Mammary epithelial cell (primary cell): ENCODE measurements at regions not wholly inside any gene's neighbourhood (a gene's known extent, or its start where the extent isn't known, plus 50 kb on each side); places are given as distances from the start of the nearest gene placed in this dataset.

Experiments
- EZH2 ChIP-seq: IDR thresholded peaks from 2 replicates; pipeline ENCODE4 v1.6.1; 2012; ENCODE audit warnings: low read length, inconsistent platforms, borderline replicate concordance
- TF ChIP-seq, protein P1 (sequence below), 2 donors: IDR thresholded peaks in 1 of 2; conservative IDR thresholded peaks in 1 of 2; 2 replicates each; pipeline ENCODE4 v1.5.1; 2011 to 2012; ENCODE audit warnings: inconsistent platforms in 2 of 2, low read length in 2 of 2, mild to moderate bottlenecking in 2 of 2, control low read depth in 1 of 2, low read depth in 1 of 2; ENCODE audit not compliant: insufficient read depth in 1 of 2; ENCODE audit errors: extremely low read depth in 1 of 2

DNA sequence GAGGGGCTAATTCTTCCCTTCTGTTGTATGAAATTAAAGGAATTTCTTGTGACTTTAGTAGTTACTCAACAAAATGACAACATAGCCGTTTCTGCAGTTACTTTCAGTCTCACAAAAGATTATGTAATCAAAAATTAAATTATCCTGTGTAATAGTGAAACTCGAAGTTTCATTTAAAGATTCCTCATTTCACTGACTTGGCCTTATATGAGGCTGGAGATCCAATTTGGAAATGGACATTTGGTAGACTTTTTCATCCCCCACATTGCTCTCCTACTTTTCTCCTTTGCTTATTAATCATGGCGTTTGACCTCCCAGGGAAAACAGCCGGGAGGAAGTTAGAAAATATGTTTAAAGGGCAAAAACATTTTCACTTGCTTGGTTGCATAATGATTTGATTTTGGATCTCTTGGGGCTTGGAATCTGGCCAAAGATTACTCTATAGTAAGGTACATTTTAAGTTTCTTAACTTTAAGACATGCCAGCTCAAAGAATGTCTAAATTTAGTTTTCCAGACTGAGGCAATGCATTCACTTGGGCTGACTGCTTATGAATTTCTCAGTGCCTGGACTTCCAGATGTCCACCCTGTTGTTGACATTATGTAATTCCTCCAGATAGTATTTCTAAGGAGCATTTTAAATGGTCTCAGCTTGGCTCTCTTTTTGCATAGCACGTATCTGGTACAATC lies 1364.9 kb upstream of the MIR17HG start:
- TF ChIP-seq, protein P1, sequence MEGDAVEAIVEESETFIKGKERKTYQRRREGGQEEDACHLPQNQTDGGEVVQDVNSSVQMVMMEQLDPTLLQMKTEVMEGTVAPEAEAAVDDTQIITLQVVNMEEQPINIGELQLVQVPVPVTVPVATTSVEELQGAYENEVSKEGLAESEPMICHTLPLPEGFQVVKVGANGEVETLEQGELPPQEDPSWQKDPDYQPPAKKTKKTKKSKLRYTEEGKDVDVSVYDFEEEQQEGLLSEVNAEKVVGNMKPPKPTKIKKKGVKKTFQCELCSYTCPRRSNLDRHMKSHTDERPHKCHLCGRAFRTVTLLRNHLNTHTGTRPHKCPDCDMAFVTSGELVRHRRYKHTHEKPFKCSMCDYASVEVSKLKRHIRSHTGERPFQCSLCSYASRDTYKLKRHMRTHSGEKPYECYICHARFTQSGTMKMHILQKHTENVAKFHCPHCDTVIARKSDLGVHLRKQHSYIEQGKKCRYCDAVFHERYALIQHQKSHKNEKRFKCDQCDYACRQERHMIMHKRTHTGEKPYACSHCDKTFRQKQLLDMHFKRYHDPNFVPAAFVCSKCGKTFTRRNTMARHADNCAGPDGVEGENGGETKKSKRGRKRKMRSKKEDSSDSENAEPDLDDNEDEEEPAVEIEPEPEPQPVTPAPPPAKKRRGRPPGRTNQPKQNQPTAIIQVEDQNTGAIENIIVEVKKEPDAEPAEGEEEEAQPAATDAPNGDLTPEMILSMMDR (conservative IDR thresholded peaks at IDR 0.05 in 1 of 2, IDR thresholded peaks at IDR 0.05 in 1 of 2; ENCODE audit: extremely low read depth in 1 of 2, insufficient read depth in 1 of 2, low read depth in 1 of 2, low read length in 2 of 2), result no peak
- no peak for TF ChIP-seq EZH2
